ENCODE measurements at regions not wholly inside any gene's neighbourhood (a gene's known extent, or its start where the extent isn't known, plus 50 kb on each side); places are given as distances from the start of the nearest gene placed in this dataset.

DNA sequence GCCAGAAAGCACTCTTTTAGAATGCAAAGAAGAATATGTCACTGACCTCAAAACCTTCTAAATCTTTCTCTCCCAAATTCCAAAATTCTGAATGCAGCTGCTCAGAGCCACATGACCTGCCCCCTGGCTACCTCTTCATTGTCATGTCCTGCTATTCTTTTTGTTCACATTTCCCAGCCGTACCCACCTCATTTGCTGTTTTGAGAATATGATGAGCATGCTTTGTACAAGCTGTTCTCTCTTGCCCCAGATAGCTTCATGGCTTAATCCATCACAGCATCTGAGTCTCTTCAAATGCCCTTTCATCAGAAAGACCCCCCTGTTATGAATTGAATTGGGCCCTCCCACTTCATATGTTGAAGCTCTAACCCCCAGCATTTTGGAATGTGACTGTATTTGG lies 214.3 kb downstream of the KCNS3 start:
- no peak for DNase-seq (ENCODE audit: low read depth in 1 of 2, low spot score in 1 of 2)

DNA sequence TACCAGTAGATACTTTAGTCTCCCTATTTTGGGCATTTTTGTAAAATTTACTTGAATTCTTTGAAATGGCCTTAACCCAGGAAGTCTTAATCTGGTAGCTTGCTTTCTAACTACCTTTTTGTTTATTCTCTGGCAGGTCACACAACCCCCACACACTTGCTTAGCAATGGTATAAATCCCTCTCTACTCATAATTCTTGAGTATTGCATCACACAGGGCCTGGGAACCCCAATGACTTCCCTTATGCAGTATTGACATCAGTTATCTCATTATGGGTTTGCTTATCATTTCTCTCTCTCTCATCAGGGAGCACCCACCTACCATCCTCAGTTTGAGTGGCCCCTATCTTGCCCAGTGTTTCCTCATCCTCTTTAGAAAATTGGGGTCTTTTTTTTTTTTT lies 207.1 kb downstream of the KCNS3 start:
- DNase-seq (ENCODE audit: low read depth in 1 of 2, low spot score in 1 of 2), result no peak

DNA sequence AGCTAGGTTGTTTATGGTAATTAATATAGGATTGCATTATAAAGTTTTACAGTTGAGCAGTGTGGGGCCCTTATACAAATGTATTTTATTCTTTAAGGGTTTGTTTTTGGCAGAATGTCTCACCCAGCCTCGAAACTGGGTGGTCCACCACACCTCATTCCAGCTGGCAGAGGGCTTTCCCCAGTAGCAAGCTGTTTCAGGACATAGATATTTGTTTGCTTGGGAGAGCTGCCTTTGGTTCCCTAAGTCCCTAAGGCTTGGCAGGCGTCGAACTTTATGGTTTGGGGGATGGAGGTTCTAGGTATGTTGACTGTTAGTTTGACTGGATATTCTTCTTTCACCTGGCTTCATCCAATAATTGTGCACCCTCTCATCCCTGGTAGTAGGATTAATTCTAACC lies 205.9 kb downstream of the KCNS3 start:
- no peak for DNase-seq (ENCODE audit: low read depth in 1 of 2, low spot score in 1 of 2)

DNA sequence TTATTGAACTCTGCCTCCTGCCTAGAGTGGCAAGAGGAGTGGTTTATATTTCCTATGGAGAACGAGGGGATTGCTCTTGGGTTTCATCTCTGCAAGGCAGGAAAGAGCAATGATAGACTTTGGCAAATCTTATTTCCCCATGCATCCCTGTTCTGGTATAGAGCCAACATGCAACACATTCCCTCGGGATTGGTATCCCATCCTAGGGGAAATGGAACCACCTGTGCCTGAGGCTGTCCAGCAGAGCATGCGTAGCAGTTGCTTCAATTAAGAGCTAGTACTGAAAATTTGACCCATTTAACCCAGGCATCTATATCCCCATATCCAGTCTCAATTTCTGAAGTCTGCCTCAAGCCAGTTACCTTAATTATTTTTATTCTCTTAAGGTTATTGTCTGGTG lies 205.3 kb downstream of the KCNS3 start:
- no peak for DNase-seq (ENCODE audit: low read depth in 1 of 2, low spot score in 1 of 2)

DNA sequence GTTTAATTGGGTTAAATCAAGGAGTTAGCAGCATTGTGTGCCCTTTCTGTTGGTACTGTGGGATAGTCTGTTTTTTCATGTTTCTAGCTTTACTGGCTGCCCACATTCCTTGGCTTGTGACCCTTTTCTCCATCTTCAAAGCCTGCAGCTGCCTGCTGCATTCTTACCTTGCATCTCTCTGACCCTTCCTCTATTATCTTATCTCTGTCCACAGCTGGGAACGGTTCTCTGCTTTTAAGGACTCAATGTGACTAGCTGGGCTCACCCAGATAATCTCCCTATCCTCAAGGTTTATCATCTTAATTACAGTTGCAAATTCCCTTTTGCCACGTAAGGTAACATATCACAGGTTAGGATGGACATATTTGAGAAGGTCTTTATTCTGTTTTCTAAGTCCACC lies 199.7 kb downstream of the KCNS3 start:
- DNase-seq (ENCODE audit: low read depth in 1 of 2, low spot score in 1 of 2), result no peak

DNA sequence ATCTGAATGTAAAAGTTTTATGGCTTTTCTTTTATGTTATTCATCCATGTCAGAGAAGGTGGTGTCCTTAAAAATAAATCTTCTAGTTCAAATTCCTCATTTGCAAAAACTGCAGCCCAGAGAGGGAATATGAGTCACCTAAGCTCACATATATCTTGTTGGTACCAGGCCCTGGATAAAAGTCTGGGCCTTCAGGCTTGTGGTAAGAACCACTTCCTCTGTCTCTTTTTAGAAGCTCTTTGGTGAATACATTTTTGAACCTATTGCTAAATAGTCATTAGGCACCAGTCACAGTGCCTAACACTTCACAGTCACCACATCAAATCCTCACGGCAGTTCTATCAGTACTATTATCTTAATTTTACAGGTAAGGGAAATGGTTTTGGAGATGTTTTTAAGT lies 199.2 kb downstream of the KCNS3 start:
- no peak for DNase-seq (ENCODE audit: low read depth in 1 of 2, low spot score in 1 of 2)

DNA sequence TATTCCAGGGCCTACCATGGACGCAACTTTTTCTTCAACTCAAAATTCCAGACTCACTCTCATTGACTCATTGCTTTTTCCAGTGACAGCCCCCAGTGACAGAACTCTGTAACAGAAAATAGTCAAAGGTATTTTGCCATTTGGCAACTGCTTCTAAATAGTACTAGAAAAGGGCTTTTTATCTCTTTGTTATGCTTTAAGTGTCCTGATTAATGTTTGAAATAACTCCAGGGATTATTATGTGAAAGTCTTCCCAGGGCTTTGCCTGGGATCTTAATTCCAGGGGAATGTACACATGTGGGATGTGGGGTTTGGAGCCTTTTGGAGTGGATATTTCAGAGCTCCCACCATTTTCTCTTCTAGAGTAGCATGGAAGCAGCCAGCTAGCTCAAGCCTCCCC lies 198.8 kb downstream of the KCNS3 start:
- no peak for DNase-seq (ENCODE audit: low read depth in 1 of 2, low spot score in 1 of 2)

DNA sequence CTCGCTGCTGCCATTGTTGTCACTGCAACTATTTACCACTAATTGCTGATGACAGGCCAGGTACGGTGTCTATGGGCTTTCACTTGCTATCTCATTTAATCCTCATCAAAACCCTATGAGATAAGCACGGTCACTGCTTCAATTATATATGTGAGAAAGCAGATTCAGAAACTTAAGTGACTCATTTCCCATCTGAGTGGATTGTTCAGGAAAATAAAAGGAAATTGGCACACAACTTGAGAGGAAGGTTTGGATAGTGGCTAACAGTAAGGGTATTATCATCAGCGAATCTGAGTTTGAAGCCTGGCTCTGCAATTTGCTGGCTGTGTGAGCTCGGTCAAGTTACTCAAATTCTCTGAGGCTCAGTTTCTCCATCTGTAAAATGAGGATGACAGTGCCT lies 196.0 kb downstream of the KCNS3 start:
- no peak for DNase-seq (ENCODE audit: low read depth in 1 of 2, low spot score in 1 of 2)

DNA sequence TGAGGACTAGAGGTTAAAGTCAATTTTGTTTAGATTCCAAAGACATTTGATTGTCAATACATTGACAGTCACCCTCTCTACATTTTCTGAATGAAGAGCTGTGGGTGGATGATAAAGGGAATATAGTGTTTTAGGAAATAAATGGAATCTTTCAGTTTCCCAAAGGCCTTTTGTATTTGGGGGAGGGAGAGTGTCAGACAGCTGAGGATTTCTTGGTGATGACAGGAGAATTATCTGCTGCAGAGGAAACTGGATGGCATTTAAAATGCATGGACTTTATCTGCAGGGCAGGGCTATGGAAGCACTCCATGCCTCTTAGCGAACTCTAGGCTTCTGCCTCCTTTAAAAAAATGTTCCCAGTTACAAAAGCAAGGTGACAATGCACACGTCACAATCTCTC lies 195.1 kb downstream of the KCNS3 start:
- DNase-seq (ENCODE audit: low read depth in 1 of 2, low spot score in 1 of 2), result no peak

DNA sequence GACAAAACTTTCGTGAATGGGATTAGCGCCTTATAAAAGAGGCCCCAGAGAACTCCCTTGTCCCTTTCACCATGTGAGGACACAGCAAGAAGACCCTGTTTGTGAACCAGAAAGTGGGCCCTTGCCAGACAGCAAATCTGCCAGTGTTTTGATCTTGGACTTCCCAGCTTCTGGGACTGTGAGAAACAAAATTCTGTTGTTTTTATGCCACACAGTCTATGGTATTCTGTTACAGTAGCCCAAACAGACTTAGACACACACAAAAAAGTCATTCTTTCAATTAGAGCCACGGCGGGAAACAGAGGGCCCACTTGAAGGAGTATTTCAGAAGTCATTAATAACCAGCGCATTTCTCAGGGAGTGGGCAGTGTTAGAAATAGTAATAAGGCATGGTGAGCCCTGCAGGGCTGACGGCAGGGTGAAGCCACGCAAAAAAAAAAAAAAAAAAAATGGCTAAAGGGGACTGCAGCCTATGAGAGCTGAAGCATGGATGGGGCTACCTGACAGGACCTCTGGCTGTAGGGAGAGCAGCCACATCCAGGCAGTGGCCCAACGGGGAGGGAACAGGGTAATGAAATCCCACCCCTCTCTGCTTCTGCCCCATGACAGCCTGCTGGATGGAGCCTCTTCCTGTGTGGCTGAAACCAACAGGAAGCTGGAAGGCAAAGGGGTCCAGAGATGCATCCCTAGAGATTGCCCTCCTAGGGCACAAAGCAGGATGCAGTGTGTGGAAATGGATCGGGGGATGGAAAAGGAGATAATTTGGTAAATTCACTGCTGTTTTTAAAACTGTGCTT lies 189.3 kb downstream of the KCNS3 start:
- DNase-seq (ENCODE audit: low read depth in 1 of 2, low spot score in 1 of 2), result no peak

DNA sequence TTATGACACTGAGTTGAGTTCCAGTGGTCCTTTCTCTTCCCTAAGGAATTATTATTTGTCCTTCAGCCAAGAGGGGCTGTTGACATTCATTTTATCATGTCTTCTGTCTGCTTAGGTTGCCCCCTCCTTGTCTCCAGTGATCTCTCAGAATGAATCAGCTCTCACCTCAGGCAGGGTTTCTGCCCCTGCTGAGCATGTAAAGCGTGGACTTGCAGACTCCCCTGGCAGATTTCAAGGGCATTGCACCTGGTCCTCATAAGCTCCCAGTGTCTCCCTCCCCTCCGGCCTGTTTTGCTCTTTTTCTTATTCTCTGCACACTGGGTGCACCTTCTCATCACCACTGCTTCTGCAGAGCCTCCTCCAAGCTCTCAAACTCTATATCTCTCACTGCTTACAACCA lies 188.4 kb downstream of the KCNS3 start:
- no peak for DNase-seq (ENCODE audit: low read depth in 1 of 2, low spot score in 1 of 2)

DNA sequence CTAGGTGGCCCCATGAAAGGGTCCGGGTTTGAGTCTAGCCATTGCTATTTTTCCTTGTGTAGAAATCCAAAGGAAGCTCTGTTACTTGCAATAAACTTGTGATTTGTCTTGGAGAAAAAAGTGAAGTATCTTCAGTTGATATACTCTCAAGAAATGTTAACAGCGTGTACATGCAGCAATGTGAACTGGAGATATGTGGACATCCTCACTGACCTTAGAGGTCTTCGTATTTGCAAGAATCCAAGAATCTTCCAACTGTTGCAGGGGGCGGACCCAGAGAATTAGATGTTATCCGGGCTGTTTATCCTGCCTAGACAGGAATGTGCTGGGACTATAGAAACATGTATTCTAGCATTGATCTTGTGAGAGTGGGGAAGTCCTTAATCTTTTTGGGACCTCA lies 187.6 kb downstream of the KCNS3 start:
- no peak for DNase-seq (ENCODE audit: low read depth in 1 of 2, low spot score in 1 of 2)

DNA sequence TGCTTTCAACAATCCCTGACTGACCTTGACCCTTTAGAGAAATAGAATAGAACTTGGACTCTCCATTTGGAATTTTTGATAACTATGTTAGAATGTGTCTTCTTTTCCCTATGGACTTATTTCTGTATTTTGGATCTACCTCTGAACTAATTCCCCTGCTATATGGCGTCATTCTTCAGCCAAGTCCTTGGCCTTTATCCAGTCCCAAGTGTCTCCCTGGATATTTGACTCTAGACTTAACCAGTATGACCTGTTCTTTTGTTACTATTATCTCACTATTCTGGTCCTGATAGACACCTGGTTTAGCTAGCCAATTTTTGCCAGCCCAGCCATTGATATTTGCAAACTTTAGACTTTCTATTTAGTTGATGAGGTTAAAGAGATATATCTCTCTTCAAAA lies 186.8 kb downstream of the KCNS3 start:
- DNase-seq (ENCODE audit: low read depth in 1 of 2, low spot score in 1 of 2), result no peak

DNA sequence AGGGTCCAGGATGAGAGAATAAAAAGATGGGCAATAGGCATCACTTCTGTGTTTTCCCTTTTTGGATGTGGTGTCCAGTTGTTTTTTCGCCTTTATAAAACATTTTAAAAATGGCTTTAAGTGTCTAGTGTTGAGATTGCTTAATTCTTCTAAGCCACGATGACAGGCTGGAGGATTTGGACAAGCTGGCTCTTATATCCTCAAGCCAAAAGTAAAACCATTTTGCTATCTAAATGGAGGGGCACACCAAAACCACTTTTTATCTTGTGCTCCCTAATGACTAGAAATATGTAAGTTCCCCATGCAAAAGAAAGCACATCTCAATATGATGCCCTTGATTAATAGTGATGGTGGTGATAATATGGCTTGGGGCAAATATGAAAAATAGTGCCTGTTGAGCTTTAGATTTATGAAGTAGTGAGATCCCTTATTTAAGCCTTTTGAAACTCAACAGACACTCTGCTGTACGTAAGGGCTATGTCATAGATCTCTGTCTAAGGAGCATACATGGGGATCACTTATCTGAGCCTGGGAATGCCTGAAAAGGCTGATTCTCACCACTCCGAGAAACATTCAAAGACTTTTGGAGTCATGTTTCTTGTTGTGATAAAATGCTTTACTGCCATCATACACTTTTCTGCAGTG lies 185.5 kb downstream of the KCNS3 start:
- DNase-seq (ENCODE audit: low read depth in 1 of 2, low spot score in 1 of 2), result no peak

DNA sequence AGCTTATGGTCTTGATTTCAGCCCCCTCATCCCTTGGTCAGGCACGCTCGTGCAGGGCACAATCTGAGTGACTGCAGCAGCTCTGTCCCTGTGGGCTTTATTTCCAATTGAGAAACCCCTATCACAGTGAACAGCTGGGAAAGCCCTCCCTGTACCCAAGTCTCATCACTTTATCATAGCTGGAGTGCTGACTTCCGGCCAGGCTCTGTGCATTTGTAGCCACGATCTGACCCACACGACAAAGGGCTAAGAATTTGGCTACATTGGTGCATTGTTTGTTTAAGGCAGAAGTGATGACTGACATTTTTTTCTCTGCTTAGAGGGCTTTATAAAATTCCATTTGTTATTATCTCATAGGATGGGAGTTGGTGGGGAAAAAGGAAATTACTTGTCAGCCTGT lies 184.4 kb downstream of the KCNS3 start:
- DNase-seq (ENCODE audit: low read depth in 1 of 2, low spot score in 1 of 2), result no peak

DNA sequence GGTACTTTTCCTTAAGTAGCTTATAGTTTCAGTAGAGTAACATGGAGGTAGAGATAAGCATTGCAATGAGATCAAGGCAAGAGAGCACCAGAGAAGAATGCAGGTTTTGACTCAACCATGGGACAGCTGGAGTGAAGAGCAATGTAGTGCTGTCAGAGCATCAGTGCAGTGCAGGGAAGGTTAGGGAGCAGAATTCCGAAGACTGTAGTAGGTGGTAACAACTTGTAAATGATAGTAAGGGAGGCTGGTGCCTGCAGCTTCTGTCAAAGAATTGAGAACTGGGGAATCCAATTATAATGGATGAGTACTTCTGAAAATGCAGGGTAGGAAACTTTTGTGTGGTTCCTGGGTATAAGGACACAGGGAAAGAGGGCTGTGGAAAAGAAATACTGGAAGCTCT lies 183.2 kb downstream of the KCNS3 start:
- no peak for DNase-seq (ENCODE audit: low read depth in 1 of 2, low spot score in 1 of 2)

DNA sequence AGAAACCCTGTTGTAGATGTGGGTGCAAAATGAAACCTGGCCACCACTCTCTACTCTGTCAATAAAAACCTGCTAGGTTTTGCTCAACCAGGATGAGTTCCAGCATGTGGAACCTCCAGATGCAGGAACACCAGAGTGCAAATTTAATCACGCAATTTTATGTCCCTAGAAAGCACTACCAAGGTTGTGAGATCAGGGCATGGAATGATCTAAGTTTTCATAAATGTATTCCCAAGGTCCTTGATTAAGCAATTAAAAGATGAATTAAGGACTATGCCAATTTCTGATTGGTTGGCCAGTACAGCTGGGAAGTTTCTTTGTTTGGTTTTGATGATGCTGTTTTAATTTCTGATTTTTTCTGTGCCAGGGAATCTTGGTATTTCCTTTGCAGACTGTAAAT lies 179.2 kb downstream of the KCNS3 start:
- no peak for DNase-seq (ENCODE audit: low read depth in 1 of 2, low spot score in 1 of 2)

DNA sequence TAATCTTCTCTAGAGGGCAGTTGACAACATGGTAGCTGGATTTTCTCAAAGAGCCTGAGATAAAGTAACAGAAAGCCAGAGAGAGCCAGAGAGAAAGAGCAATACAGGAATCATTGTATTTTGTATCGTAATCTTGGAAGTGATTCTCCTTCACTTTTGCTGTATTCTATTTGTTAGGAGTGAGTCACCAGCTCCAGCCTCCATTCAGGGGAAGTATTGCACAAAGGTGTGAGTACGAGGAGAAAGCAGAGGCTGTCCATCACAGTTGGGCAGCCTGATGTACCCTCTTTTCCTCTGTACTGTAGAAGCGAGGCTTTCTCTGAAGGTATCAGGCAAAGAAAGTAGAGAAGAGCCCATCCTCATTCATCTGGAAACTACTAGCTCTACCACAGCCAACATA lies 176.8 kb downstream of the KCNS3 start:
- DNase-seq (ENCODE audit: low read depth in 1 of 2, low spot score in 1 of 2), result no peak

DNA sequence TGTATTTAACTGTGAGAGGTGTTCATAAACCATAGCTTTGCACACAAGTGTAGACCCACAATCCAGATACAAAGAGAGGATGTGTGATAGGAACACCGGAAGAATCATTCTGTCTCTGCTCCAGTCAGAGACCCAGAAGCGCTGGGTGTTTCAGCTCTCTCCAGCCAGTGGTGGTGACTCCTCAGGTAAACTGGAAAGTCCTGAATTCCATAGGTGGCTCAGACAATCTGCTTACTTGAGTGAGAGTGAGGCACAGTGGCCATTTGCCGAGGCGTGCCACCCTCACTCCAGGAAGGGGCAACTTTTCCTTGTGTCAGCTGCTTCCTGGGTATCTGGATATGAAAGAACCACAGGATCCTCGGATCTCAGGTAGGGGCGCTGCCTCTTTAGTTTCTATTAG lies 171.5 kb downstream of the KCNS3 start:
- DNase-seq (ENCODE audit: low read depth in 1 of 2, low spot score in 1 of 2), result no peak

DNA sequence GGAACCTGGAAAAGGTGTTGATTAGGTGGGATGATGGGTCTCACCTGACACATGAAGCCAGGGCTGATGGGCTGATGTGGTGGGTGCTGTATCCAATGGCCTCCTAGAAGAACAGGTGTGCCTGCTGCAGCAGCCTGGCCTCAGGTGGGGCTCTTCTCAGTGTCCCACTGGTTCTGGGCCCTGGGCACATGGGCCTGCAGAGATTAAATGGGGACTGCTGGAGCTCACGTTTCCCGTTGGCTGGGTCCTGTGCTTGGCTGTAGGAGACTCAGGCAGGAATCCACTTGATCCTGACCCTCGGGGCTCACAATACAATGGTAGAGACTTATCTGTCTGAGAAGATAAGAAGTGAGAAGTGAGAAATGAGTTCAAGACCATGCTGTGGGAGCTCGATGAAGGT lies 170.9 kb downstream of the KCNS3 start:
- no peak for DNase-seq (ENCODE audit: low read depth in 1 of 2, low spot score in 1 of 2)

DNA sequence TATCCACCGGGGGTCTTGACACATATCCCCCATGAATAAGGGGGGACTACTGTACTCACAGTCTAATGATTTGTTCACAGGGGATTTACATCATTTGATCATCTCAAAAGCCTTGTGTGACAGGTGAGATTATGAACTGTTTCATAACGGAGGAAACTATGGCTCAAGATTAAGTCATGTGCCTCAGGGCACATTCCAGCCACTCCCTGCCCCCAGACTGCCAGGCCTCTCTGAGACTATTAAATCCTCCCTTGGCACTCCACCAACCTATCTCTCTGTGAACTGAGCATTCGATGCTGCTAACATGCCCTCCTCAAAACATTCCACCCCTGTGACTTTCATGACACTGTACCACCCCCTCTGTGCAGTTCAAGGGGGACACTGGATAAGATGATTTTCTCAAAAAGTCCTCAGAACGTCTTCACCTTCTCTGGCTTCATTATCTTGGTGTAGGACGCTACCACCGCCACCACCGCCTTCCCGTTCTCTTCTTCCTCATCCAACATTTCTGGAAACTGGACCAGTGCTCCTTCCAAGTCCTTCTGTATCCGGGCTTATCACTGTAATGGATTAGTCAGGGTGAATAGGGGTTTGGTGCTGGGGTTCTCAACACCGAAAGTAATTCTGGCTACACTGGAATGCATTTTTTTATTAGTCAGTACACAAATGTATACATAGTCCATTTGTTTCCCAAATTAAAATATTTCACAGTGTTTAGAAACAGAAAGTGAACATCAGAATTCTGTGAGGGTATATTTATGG lies 169.6 kb downstream of the KCNS3 start:
- DNase-seq (ENCODE audit: low read depth in 1 of 2, low spot score in 1 of 2), result no peak

DNA sequence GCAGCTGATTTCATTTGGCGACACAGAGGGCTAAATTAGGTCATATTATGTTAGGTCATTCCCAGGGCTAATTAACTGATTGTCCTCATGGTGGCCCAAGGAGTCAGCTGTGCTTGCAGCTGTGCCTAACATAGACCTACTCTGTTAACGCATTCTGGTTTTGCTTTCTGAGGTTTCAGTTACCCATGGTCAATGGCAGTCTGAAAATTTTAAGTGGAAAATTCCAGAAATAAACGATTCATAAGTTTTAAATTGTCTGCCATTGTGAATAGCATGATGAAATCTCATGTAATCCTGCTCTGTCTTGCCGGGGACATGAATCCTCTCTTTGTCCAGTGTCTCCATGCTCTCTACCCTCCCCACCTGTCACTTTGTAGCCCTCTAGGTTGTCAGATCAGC lies 168.7 kb downstream of the KCNS3 start:
- no peak for DNase-seq (ENCODE audit: low read depth in 1 of 2, low spot score in 1 of 2)

Measured in activated CD4-positive, alpha-beta T cell treated with anti-CD3 and anti-CD28 coated beads, Interleukin-2, amount 50 U/mL, for 24 hours (primary cell).